ENCODE measurements at regions not wholly inside any gene's neighbourhood (a gene's known extent, or its start where the extent isn't known, plus 50 kb on each side); places are given as distances from the start of the nearest gene placed in this dataset.

DNA sequence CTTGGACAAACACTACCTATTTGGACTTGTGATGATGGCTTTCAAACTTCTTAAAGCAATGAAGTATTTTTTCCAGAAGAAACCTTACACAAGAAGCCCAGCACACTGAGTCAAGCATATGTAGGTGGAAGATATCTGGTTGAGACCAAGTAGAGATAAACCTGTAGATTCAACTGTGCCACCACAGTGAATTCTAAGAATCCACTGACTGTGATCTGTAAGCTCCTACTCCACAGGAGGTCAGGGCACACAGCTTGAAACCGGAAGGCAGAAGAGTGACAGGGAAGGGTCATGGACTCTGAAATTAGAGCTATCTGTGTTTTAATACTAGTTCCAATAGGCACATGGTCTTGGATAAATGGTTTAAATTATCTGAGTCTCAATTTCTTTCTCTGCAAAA, 404.5 kb downstream of the ETS1 start:
- Mint-ChIP-seq H3K27ac (no peak overlapping the region), H3K9me3 (peaks cover 20% of the 10 kb centered on the region), H3K4me1 (peaks cover 3% of the 10 kb centered on the region), H3K27me3 (ENCODE audit: insufficient read depth) (no peaks in the 10 kb centered on the region), H3K4me3 (no peak overlapping the region), H3K36me3 (ENCODE audit: low read depth) (no peaks in the 10 kb centered on the region)
- TF ChIP-seq, protein P1, sequence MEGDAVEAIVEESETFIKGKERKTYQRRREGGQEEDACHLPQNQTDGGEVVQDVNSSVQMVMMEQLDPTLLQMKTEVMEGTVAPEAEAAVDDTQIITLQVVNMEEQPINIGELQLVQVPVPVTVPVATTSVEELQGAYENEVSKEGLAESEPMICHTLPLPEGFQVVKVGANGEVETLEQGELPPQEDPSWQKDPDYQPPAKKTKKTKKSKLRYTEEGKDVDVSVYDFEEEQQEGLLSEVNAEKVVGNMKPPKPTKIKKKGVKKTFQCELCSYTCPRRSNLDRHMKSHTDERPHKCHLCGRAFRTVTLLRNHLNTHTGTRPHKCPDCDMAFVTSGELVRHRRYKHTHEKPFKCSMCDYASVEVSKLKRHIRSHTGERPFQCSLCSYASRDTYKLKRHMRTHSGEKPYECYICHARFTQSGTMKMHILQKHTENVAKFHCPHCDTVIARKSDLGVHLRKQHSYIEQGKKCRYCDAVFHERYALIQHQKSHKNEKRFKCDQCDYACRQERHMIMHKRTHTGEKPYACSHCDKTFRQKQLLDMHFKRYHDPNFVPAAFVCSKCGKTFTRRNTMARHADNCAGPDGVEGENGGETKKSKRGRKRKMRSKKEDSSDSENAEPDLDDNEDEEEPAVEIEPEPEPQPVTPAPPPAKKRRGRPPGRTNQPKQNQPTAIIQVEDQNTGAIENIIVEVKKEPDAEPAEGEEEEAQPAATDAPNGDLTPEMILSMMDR (conservative IDR thresholded peaks at IDR 0.05), result no peak
- H3K27me3 ChIP-seq (ENCODE audit: control insufficient read depth, insufficient read depth, low read length, poor library complexity, severe bottlenecking), result no peaks in the 10 kb centered on the region
- H3K9me3 ChIP-seq (ENCODE audit: control insufficient read depth, low read length), result peaks cover 6% of the 10 kb centered on the region
- H3K4me1 ChIP-seq (ENCODE audit: control insufficient read depth, insufficient read depth, low read length), result no peaks in the 10 kb centered on the region
- WGBS, 2 experiments (ENCODE audit: insufficient coverage in 1 of 2, insufficient read length in 1 of 2), result 27 to 81% methylated on average over 1 of the region's 1 CpG
- no peaks in the 10 kb centered on the region for H3K36me3 ChIP-seq (ENCODE audit: control insufficient read depth, insufficient read depth, low read length)
- H3K4me3 ChIP-seq (ENCODE audit: low read length), result no peak overlapping the region
- H3K27ac ChIP-seq (ENCODE audit: low read depth, low read length), result no peak overlapping the region
- H3K9ac ChIP-seq (ENCODE audit: extremely low read depth, low read length, poor library complexity, severe bottlenecking), result no peak overlapping the region
- DNase-seq, result peak; percentile 64

DNA sequence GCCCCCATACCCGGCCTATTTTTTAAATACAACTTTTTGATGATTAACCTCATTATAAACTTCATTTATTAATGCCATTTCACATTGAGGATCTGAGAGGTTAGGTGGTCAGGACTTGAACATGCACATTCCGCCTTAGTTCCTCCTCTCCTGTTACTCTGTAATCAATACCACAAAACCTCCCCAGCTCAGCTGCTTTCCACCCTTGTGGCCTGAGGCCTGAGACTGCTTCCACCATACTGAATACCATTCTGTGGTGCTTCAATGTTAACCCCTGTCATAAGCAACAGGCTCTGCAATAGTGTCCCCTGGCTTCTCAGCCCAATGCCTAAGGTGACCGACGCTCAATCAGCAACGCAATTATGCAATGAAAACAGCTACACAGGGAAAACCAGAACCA, 405.4 kb downstream of the ETS1 start:
- 94 to 100% methylated on average over 3 to 5 of the region's 5 CpGs for WGBS, 2 experiments (ENCODE audit: insufficient coverage in 1 of 2, insufficient read length in 1 of 2)
- Histone ChIP-seq H3K4me3 (ENCODE audit: low read length) (no peak overlapping the region), H3K9ac (ENCODE audit: extremely low read depth, low read length, poor library complexity, severe bottlenecking) (no peak overlapping the region), H3K27ac (ENCODE audit: low read depth, low read length) (no peak overlapping the region), H3K27me3 (ENCODE audit: control insufficient read depth, insufficient read depth, low read length, poor library complexity, severe bottlenecking) (no peaks in the 10 kb centered on the region), H3K4me1 (ENCODE audit: control insufficient read depth, insufficient read depth, low read length) (no peaks in the 10 kb centered on the region), H3K36me3 (ENCODE audit: control insufficient read depth, insufficient read depth, low read length) (no peaks in the 10 kb centered on the region), H3K9me3 (ENCODE audit: control insufficient read depth, low read length) (peaks cover 6% of the 10 kb centered on the region)
- no peak for DNase-seq
- Mint-ChIP-seq H3K27me3 (ENCODE audit: insufficient read depth) (no peaks in the 10 kb centered on the region), H3K4me3 (no peak overlapping the region), H3K36me3 (ENCODE audit: low read depth) (no peaks in the 10 kb centered on the region), H3K27ac (no peak overlapping the region), H3K4me1 (peaks cover 3% of the 10 kb centered on the region), H3K9me3 (peaks cover 20% of the 10 kb centered on the region)
- TF ChIP-seq, protein P1 (conservative IDR thresholded peaks at IDR 0.05), result no peak

DNA sequence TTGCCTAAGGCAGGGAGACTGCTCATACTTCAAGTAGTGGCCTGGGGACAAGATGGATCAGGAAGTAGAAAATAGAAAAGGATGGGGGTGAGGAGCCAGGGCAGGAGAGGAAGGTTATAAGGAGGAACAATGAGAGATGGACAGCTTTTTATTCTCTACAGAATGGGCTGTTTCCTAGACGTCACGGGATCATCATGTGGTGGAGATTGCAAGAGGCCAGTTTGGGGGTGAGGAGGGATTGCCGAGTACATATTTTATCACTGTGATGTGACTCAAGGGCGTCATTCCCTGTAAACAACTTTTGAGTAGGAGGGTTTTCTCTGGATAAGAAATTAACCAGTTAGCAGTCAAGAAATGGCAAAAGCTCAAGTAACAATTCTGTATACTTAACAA, 406.3 kb downstream of the ETS1 start:
- H3K27me3 Mint-ChIP-seq (ENCODE audit: insufficient read depth), result no peaks in the 10 kb centered on the region
- Histone ChIP-seq H3K27ac (ENCODE audit: low read depth, low read length) (no peak overlapping the region), H3K9ac (ENCODE audit: extremely low read depth, low read length, poor library complexity, severe bottlenecking) (no peak overlapping the region), H3K4me1 (ENCODE audit: control insufficient read depth, insufficient read depth, low read length) (no peaks in the 10 kb centered on the region), H3K36me3 (ENCODE audit: control insufficient read depth, insufficient read depth, low read length) (no peaks in the 10 kb centered on the region), H3K4me3 (ENCODE audit: low read length) (no peak overlapping the region), H3K9me3 (ENCODE audit: control insufficient read depth, low read length) (peaks cover 6% of the 10 kb centered on the region), H3K27me3 (ENCODE audit: control insufficient read depth, insufficient read depth, low read length, poor library complexity, severe bottlenecking) (no peaks in the 10 kb centered on the region)
- WGBS, 2 experiments (ENCODE audit: insufficient coverage in 1 of 2, insufficient read length in 1 of 2), result 88 to 93% methylated on average over 3 to 4 of the region's 4 CpGs
- H3K9me3 Mint-ChIP-seq, result peaks cover 14% of the 10 kb centered on the region
- TF ChIP-seq, protein P1 (conservative IDR thresholded peaks at IDR 0.05), result no peak
- no peaks in the 10 kb centered on the region for H3K36me3 Mint-ChIP-seq (ENCODE audit: low read depth)
- H3K4me1 Mint-ChIP-seq, result peaks cover 3% of the 10 kb centered on the region
- no peak for DNase-seq
- no peak overlapping the region for H3K4me3 Mint-ChIP-seq
- no peak overlapping the region for H3K27ac Mint-ChIP-seq
